GM12873 (cell line): ENCODE measurements at regions not wholly inside any gene's neighbourhood (a gene's known extent, or its start where the extent isn't known, plus 50 kb on each side); places are given as distances from the start of the nearest gene placed in this dataset.

Source experiments
- CTCF ChIP-seq: IDR thresholded peaks from 2 replicates; pipeline ENCODE4 v1.5.1; 2012; ENCODE audit warnings: low read depth, mild to moderate bottlenecking, moderate library complexity, low read length, control low read depth; ENCODE audit not compliant: insufficient read depth; ENCODE audit errors: missing control alignments

GRCh38 chr3:145578471-145578870, 582.5 kb downstream of the PLOD2 start:
- no peak for TF ChIP-seq CTCF

- no peak for TF ChIP-seq CTCF
Observed at GRCh38 chr3:145581694-145582093, 579.3 kb downstream of the PLOD2 start.

- no peak for TF ChIP-seq CTCF
Observed at GRCh38 chr3:145604851-145605250, 556.1 kb downstream of the PLOD2 start.

- TF ChIP-seq CTCF = no peak
Observed at GRCh38 chr3:145620002-145620401, 541.0 kb downstream of the PLOD2 start.

GRCh38 chr3:145620486-145620885, 540.5 kb downstream of the PLOD2 start:
- no peak for TF ChIP-seq CTCF

- TF ChIP-seq CTCF = no peak
Observed at GRCh38 chr3:145623349-145623748, 537.6 kb downstream of the PLOD2 start.

- no peak for TF ChIP-seq CTCF
Observed at GRCh38 chr3:145628211-145628610, 532.8 kb downstream of the PLOD2 start.
